ENCODE measurements at regions not wholly inside any gene's neighbourhood (a gene's known extent, or its start where the extent isn't known, plus 50 kb on each side); places are given as distances from the start of the nearest gene placed in this dataset.
"Not testable (repeated sequence)": the region's sequence is repeated elsewhere in the genome, so short reads cannot be mapped to it uniquely, and the experiment has no call there.

GRCh38 chr5:27095761-27096160 is 57.4 kb upstream of the CDH9 start:
- not testable (repeated sequence) for TF ChIP-seq CTCF (IDR thresholded peaks at IDR 0.05; ENCODE audit: low read depth, low read length); EZH2phosphoT487 (IDR thresholded peaks at IDR 0.05; ENCODE audit: low read depth)

All from OCI-LY3 (cell line).